Medulla oblongata (tissue), 1 donor: ENCODE measurements at regions not wholly inside any gene's neighbourhood (a gene's known extent, or its start where the extent isn't known, plus 50 kb on each side); places are given as distances from the start of the nearest gene placed in this dataset.
"Not testable (repeated sequence)": the region's sequence is repeated elsewhere in the genome, so short reads cannot be mapped to it uniquely, and the experiment has no call there.

Experiments used
- DNase-seq: peaks from one replicate; pipeline ENCODE4 v3.0.0-alpha.2; 2015; ENCODE audit errors: extremely low spot score

DNA sequence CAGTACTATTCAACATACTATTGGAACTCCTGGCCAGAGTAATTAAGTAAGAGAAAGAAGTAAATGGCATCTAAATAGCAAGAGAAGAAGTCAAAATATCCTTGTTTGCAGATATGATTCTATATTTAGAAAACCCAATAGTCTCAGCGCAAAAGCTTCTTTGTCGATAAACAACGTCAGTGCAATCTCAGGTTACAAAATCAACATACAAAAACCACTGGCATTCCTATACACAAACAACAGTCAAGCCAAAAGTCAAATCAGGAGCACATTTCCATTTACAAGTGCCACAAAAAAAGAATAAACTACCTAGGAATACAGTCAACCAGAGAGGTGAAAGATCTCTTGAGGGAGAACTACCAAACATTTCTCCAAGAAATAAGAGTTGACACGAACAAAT is 1901.9 kb upstream of the ACO1 start:
- DNase-seq, result no peak

- no peak for DNase-seq
Observed at GRCh38 chr9:30484690-30485089, 1899.8 kb upstream of the ACO1 start.

DNA sequence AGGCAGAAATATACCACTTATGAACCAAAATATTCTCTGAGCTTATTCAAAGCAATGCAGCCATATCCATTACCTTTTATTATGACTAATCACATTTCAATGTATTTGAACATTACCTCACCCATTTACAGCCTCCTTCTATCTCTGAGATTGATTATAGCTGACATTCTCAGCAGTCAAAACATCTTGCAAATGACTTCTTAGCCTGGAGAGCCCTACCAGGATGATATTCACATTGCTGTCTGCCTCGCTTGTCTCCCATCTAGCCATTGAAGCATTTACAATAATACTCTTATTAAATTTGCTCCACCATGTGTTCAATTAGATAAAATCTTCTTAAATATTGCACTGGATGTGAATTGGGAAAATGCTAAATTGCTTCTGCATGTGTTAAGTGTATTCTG is 1879.9 kb upstream of the ACO1 start:
- DNase-seq, result no peak

DNA sequence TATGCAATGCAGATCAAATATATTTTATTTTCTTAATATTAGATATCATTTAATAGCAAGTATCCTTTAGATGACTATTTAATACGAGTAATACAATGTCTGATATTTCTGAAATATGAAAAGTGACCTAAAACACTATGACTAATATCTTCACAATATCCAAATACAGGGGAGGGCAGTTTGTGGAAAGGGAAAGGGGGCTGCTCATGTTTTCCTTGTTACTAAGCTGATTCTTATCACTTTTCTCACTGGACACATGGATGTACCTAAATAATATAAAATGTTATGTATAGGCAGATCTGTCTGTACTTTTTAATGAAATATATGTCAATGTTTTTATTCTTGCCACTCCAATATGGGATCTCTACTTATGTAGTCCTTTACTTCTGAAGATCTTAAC is 1879.1 kb upstream of the ACO1 start:
- no peak for DNase-seq

- no peak for DNase-seq
Observed at GRCh38 chr9:30506749-30507148, 1877.7 kb upstream of the ACO1 start.

DNA sequence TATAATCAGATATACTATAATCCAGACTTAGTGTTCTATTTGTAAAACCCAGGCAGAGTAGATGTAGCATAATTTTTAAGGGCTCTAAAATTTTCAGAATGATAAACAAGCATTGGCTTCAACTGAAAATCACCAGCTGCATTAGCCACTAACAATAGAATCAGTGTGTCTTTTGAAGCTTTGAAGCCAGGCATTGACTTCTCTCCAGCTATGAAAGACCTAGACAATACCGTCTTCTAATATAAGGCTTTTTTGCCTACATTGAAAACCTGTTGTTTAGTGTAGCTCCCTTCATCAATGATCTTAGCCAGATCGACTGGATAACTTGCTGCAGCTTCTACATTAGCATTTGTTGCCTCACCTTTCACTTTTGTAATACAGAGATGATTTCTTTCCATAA is 1877.3 kb upstream of the ACO1 start:
- DNase-seq, result peak; percentile 70

GRCh38 chr9:30511666-30512065 is 1872.8 kb upstream of the ACO1 start:
- DNase-seq, result no peak

- no peak for DNase-seq
Observed at GRCh38 chr9:30519166-30519565, 1865.3 kb upstream of the ACO1 start.

DNA sequence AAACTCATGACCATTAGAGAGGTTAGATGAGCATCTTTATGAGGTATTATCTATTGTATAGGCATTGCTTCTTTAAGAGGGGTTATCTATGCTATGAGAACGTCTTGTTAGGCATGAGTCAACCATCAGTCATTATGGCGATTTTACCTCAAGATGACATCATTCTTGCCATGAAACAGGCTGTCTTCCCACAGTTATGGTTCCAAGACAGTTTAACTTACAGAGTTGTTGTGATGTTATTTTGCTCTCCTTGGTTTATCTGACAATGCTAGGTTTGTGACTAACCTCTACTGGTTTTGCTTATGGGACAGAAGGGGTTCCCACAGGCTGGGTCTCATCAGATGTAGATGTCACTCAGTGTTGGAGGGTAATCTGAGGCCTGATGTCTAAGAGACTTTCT is 1864.7 kb upstream of the ACO1 start:
- DNase-seq, result no peak

GRCh38 chr9:30522061-30522460 is 1862.4 kb upstream of the ACO1 start:
- DNase-seq, result no peak

DNA sequence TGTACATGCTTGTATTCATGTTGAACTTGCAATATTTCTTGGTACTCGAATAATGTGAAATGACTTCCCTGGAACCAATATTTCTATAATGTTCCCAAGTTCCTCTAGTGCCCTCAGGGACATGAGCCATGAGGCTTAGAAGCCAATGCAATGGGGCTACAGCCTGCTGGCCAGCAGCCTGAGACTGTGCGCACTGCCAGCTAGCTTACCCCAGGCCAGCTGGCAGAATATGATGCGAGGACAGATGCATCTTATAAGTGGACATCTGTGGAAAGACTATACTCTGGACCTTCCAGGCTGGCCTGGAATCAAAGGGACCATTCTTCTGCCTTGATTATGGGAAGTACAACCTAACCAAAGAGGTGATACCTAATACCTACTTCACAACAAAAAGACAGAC is 1862.0 kb upstream of the ACO1 start:
- DNase-seq, result peak; percentile 43

- DNase-seq, result peak; percentile 53
Observed at GRCh38 chr9:30524311-30524710, 1860.1 kb upstream of the ACO1 start.

GRCh38 chr9:30534455-30534854 is 1850.0 kb upstream of the ACO1 start:
- DNase-seq, result no peak

- no peak for DNase-seq
Observed at GRCh38 chr9:30534896-30535295, 1849.5 kb upstream of the ACO1 start.

DNA sequence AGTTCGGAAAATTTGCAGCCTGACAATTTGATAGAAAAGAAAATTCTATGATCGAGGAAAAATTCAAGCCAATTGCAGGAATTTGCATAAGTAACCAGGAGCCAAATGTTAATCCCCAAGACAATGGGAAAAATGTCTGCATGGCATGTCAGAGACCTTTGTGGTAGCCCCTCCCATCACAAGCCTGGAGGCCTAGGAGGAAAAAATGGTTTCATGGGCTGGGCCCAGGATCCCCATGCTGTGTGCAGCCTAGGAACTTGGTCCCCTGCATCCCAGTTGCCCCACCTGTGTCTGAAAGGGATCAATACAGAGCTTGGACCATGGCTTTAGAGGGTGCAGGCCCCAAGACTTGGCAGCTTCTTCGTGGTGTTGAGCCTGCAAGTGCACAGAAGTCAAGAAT is 1847.9 kb upstream of the ACO1 start:
- no peak for DNase-seq

DNA sequence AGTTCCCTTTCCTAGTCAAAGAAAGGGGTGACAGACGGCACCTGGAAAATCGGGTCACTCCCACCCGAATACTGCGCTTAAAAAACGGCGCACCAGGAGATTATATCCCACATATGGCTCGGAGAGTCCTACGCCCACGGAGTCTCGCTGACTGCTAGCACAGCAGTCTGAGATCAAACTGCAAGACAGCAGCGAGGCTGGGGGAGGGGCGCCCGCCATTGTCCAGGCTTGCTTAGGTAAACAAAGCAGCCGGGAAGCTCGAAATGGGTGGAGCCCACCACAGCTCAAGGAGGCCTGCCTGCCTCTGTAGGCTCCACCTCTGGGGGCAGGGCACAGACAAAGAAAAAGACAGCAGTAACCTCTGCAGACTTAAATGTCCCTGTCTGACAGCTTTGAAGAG is 1844.7 kb upstream of the ACO1 start:
- DNase-seq, result not testable (repeated sequence)

DNA sequence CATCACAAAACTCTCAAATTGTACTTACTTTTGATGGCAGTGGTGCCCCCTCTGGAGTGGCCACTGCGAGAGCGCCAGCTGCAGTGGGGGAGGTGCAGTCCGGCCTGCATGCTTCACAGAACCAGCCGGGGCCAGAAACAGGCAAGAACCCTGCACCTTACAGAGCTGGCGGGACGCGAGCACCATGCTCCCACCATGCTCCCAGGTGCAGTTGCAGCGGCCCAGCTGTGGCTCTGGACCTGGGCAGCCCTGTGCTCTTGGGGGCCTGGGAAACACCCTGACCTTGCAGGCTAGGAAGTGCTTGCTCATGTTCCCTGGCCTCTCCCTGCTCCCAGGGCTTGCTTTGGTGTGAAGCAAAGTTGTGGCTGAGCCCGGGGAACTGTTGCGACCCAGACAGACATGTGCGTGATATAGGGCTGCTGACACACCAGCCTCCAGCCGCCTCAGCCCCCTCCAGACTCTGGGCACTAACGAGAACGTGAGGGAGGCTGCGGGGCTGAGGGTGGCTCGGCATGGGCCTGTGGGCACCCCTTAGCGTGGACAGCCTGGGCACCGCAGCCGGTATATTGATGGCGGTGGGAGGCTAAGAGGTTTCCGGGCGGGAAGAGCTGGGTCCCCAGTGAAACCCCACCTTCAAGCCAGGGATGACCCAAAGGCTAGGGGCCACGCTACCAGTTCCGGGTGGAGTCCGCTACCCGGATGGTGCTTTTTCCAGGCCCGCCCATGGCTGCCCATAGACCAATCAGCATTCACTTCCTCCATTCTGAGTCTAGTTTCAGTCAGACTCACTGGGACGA is 1809.9 kb upstream of the ACO1 start:
- peak; percentile 71 for DNase-seq

DNA sequence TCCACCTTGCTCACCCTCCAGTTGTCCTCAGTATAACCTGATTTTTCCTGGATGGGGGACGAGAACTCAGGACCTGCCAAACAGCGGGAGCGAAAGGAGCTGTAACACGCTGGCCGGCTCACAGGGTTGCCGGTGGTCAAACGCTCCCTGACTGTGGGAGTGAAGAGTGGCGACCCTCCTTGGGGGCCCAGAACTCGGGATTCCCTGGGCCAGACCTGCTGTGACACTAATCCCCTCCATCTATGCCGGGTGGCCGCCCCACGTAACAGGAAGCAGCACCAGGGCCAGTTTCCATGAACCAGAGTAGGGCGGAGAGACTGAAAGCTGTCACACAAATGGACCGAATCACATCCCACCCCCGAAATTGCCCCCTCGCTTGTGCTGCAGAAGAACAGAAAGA is 1809.2 kb upstream of the ACO1 start:
- DNase-seq, result no peak

DNA sequence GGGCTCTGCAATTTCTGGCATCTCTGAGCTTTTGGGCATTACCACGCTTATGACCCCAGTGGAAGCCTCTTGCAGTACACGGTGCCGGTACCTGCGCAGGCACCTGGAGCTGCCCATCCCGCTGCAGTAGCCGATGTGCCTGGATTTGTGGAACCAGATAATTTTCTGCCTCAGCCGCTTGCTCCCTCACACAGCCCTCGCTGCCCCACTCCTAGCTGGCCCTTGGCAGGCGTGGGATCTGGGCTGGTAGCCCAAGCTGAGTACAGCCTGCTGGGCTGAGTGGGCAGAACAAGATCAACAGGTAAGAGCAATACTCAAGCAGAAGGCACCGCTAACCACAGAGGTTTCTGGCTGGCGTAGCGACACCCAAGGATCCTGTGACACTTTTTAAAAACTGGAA is 1808.8 kb upstream of the ACO1 start:
- DNase-seq, result no peak

GRCh38 chr9:30579810-30580209 is 1804.6 kb upstream of the ACO1 start:
- DNase-seq, result no peak

GRCh38 chr9:30582240-30582639 is 1802.2 kb upstream of the ACO1 start:
- no peak for DNase-seq

GRCh38 chr9:30584559-30584958 is 1799.9 kb upstream of the ACO1 start:
- DNase-seq, result no peak

DNA sequence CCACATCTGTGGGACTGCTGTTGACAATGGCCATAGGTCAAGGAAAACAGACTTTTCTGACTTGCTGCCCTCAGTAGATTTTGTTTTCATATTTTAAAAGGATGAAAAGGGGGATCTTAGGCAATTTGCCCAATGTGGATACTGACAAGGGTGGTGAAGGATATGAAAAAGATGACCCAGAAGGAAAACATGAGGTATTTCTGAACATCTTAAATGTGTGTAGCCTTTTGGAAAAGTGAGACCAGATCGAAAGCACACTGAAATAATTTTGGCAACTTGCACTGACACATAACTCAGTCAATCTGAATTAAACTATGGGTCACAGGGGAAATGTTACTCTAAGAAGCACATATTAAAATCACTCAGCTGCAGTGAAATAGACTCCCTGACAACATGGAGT is 1793.0 kb upstream of the ACO1 start:
- DNase-seq, result no peak

DNA sequence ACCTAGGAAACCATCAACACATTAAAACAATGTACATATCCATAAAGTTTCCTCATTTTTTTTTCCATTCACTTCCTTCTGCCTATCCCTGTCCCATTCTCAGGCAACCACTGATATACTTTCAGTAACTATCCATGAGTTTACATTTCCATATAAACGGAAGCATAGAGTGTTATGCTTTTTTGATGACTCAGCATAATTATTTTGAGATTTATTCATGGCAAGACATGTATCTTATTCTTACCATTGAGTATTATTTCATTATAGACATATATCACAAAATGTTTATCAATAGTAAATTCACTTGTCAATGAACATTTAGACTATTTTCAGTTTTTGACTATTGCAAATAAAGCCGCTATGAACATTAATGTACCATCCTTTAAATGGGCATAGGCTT is 1786.8 kb upstream of the ACO1 start:
- no peak for DNase-seq
